T-helper 17 cell (primary cell): ENCODE measurements at regions not wholly inside any gene's neighbourhood (a gene's known extent, or its start where the extent isn't known, plus 50 kb on each side); places are given as distances from the start of the nearest gene placed in this dataset.

ENCODE experiments used
- ATAC-seq: fragments of 150-1000 bp; cut with Tn5 transposase; 2 replicates; pipeline ENCODE4 v1.10.0; 2021; ENCODE audit warnings: mild to moderate bottlenecking, moderate library complexity
- DNase-seq, 3 donors: peaks; one replicate each; pipeline versions ENCODE4 v3.0.0 to v3.0.0-alpha.2; 2020 to 2021
- H3K9me3 ChIP-seq: one replicate; pipeline ENCODE4 v1.7.0; 2013; ENCODE audit warnings: low read length, mild to moderate bottlenecking; ENCODE audit not compliant: control insufficient read depth, poor library complexity, severe bottlenecking
- H3K27ac Mint-ChIP-seq: one replicate; pipeline ENCODE4 v1.8.0; 2022; ENCODE audit warnings: mild to moderate bottlenecking, moderate library complexity, mixed read lengths
- H3K27me3 Mint-ChIP-seq: one replicate; pipeline ENCODE4 v1.8.0; 2022; ENCODE audit warnings: mixed read lengths
- H3K36me3 Mint-ChIP-seq: one replicate; pipeline ENCODE4 v1.8.0; 2022; ENCODE audit warnings: low read depth, mixed read lengths
- H3K4me1 Mint-ChIP-seq: one replicate; pipeline ENCODE4 v1.8.0; 2022; ENCODE audit warnings: mild to moderate bottlenecking, mixed read lengths
- H3K4me3 Mint-ChIP-seq: one replicate; pipeline ENCODE4 v1.8.0; 2022; ENCODE audit warnings: mild to moderate bottlenecking, moderate library complexity, mixed read lengths

GRCh38 chr16:77663711-77664110 is 58.6 kb upstream of the NUDT7 start:
- H3K36me3 Mint-ChIP-seq = no peaks in the 10 kb centered on the region
- no peak overlapping the region for H3K4me3 Mint-ChIP-seq
- no peaks in the 10 kb centered on the region for H3K4me1 Mint-ChIP-seq
- ATAC-seq (no peak), DNase-seq (no peak)
- no peaks in the 10 kb centered on the region for H3K9me3 ChIP-seq
- peaks cover 34% of the 10 kb centered on the region for H3K27me3 Mint-ChIP-seq
- no peak overlapping the region for H3K27ac Mint-ChIP-seq

GRCh38 chr16:77666771-77667170 is 55.5 kb upstream of the NUDT7 start:
- Mint-ChIP-seq H3K36me3 (no peaks in the 10 kb centered on the region), H3K4me3 (no peak overlapping the region), H3K27ac (no peak overlapping the region), H3K27me3 (peaks cover 40% of the 10 kb centered on the region), H3K4me1 (no peaks in the 10 kb centered on the region)
- DNase-seq (no peak), ATAC-seq (no peak)
- no peaks in the 10 kb centered on the region for H3K9me3 ChIP-seq

GRCh38 chr16:77668201-77668600 is 54.1 kb upstream of the NUDT7 start:
- Mint-ChIP-seq H3K4me1 (no peaks in the 10 kb centered on the region), H3K27me3 (peaks cover 45% of the 10 kb centered on the region), H3K27ac (no peak overlapping the region), H3K4me3 (no peak overlapping the region), H3K36me3 (no peaks in the 10 kb centered on the region)
- no peak for ATAC-seq
- DNase-seq = no peak
- no peaks in the 10 kb centered on the region for H3K9me3 ChIP-seq

GRCh38 chr16:77669057-77669456 is 53.3 kb upstream of the NUDT7 start:
- H3K9me3 ChIP-seq = no peaks in the 10 kb centered on the region
- no peak overlapping the region for H3K4me3 Mint-ChIP-seq
- DNase-seq = no peak
- no peak overlapping the region for H3K27ac Mint-ChIP-seq
- H3K36me3 Mint-ChIP-seq = no peaks in the 10 kb centered on the region
- ATAC-seq = no peak
- peaks cover 45% of the 10 kb centered on the region for H3K27me3 Mint-ChIP-seq
- H3K4me1 Mint-ChIP-seq = no peaks in the 10 kb centered on the region
